ENCODE measurements at regions not wholly inside any gene's neighbourhood (a gene's known extent, or its start where the extent isn't known, plus 50 kb on each side); places are given as distances from the start of the nearest gene placed in this dataset.

DNA sequence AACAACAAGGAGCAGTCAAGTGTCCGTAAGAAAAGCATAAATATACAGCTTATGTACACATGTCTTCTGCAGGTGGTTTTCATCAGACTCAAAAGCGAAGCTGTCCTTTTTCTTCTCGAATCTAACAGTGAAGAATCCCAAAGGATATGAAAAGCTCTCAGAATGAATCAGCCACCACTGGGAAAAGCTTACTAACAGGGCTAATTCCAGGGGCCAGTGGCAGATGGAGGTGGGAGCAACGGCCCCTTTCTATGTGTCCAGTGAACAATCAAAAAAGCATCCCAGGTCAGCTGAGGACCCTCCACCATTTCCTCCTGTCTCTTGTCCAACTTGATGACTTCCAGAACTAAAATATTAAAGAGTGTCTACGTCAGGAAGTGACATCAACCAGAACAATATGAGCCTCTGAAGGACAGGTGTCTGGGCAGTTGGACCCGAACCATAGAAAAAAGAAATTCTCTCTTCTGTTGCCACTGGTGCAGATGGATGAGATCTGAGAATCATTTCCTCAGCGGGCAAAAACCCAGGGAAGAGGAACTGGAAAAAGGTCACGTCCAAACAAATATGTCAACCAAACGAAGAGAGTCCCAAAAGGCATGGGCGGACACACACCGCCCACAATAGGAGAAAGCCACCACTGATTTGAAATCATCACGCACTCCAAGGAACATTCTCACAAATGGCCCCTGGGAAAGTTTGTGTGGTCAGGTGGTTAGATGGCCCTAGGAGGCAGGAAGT lies 70.4 kb upstream of the TIAM1 start:
- Histone ChIP-seq H3T11ph (ENCODE audit: low read length) (no peak overlapping the region), H2AFZ (ENCODE audit: low read length) (no peak overlapping the region), H3K79me2 (ENCODE audit: insufficient read depth, low read length) (no peaks in the 10 kb centered on the region), H3K4me1 (ENCODE audit: insufficient read depth, low read length) (no peaks in the 10 kb centered on the region), H3K9me3 (ENCODE audit: control insufficient read depth, low read depth, low read length) (no peaks in the 10 kb centered on the region), H4K5ac (ENCODE audit: insufficient read length, low read depth, low read length) (no peak overlapping the region), H3K23me2 (ENCODE audit: insufficient read length, low read depth, low read length, poor library complexity, severe bottlenecking) (no peaks in the 10 kb centered on the region), H2BK120ac (ENCODE audit: low read depth, low read length, poor library complexity, severe bottlenecking) (no peak overlapping the region), H4K8ac (replicated peaks; ENCODE audit: insufficient read length, low read depth, low read length) (no peak overlapping the region), H3K27ac (ENCODE audit: insufficient read length, low read depth, low read length) (no peak overlapping the region), H3K14ac (ENCODE audit: insufficient read depth, low read length) (no peak overlapping the region), H3K27me3 (ENCODE audit: insufficient read depth, low read length) (no peaks in the 10 kb centered on the region), H4K91ac (ENCODE audit: insufficient read length, low read depth, low read length) (no peak overlapping the region), H2BK5ac (ENCODE audit: insufficient read length, low read length) (no peak overlapping the region), H2BK12ac (ENCODE audit: insufficient read length, low read depth, low read length) (no peak overlapping the region), H3K79me1 (ENCODE audit: insufficient read depth, low read depth, low read length, poor library complexity, severe bottlenecking) (no peaks in the 10 kb centered on the region), H4K20me1 (ENCODE audit: control insufficient read depth, insufficient read depth, insufficient read length) (no peaks in the 10 kb centered on the region), H3K18ac (ENCODE audit: insufficient read length, low read depth, low read length) (no peak overlapping the region), H2BK15ac (ENCODE audit: low read depth, low read length) (no peak overlapping the region), H2AK5ac (ENCODE audit: insufficient read length, low read length) (no peak overlapping the region), H3K23ac (ENCODE audit: insufficient read length, low read depth, low read length) (no peak overlapping the region), H3K4me2 (ENCODE audit: insufficient read depth, insufficient read length, low read length) (no peak overlapping the region), H3K56ac (ENCODE audit: insufficient read length, low read depth, low read length) (no peak overlapping the region), H2BK20ac (ENCODE audit: low read depth, low read length, poor library complexity, severe bottlenecking) (no peak overlapping the region), H3K9ac (ENCODE audit: extremely low read depth, insufficient read length, low read length) (no peak overlapping the region), H3K4ac (ENCODE audit: low read depth, low read length) (no peak overlapping the region)
- H3K36me3 Mint-ChIP-seq (ENCODE audit: insufficient read depth in 1 of 3, low read depth in 3 of 3) = peaks cover 0 to 2% (median 0%) of the 10 kb centered on the region in 3 experiments; a peak in 1 of 7 replicates
- WGBS (ENCODE audit: extremely low coverage, insufficient read length, low lambda C conversion rate) = no CpG with 5 or more reads among the region's 12 CpGs
- H3K4me1 Mint-ChIP-seq = peaks cover 13 to 14% of the 10 kb centered on the region in 2 experiments
- DNase-seq = no peak
- H3K27me3 Mint-ChIP-seq (ENCODE audit: low read depth) = no peaks in the 10 kb centered on the region
- H3K27ac Mint-ChIP-seq = no peak overlapping the region
- no peak overlapping the region for H3K4me3 Mint-ChIP-seq
- TF ChIP-seq, protein P1, sequence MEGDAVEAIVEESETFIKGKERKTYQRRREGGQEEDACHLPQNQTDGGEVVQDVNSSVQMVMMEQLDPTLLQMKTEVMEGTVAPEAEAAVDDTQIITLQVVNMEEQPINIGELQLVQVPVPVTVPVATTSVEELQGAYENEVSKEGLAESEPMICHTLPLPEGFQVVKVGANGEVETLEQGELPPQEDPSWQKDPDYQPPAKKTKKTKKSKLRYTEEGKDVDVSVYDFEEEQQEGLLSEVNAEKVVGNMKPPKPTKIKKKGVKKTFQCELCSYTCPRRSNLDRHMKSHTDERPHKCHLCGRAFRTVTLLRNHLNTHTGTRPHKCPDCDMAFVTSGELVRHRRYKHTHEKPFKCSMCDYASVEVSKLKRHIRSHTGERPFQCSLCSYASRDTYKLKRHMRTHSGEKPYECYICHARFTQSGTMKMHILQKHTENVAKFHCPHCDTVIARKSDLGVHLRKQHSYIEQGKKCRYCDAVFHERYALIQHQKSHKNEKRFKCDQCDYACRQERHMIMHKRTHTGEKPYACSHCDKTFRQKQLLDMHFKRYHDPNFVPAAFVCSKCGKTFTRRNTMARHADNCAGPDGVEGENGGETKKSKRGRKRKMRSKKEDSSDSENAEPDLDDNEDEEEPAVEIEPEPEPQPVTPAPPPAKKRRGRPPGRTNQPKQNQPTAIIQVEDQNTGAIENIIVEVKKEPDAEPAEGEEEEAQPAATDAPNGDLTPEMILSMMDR (conservative IDR thresholded peaks at IDR 0.05) = no peak
- no peaks in the 10 kb centered on the region for H3K9me3 Mint-ChIP-seq
